ENCODE measurements at regions not wholly inside any gene's neighbourhood (a gene's known extent, or its start where the extent isn't known, plus 50 kb on each side); places are given as distances from the start of the nearest gene placed in this dataset.
"Not testable (repeated sequence)": the region's sequence is repeated elsewhere in the genome, so short reads cannot be mapped to it uniquely, and the experiment has no call there.

GRCh38 chr3:116519823-116520222, 74.5 kb upstream of the LSAMP start:
- H3K23ac ChIP-seq (ENCODE audit: insufficient read length, low read depth, low read length); H2BK5ac ChIP-seq (ENCODE audit: insufficient read length, low read length); DNase-seq; H2AK5ac ChIP-seq (ENCODE audit: insufficient read length, low read length); H2BK12ac ChIP-seq (ENCODE audit: insufficient read length, low read depth, low read length); H3K27me3 ChIP-seq (ENCODE audit: insufficient read depth, low read length); H2BK120ac ChIP-seq (ENCODE audit: low read depth, low read length, poor library complexity, severe bottlenecking); H3K18ac ChIP-seq (ENCODE audit: insufficient read length, low read depth, low read length); H4K20me1 ChIP-seq (ENCODE audit: control insufficient read depth, insufficient read depth, insufficient read length); H3K9me3 Mint-ChIP-seq; H3K56ac ChIP-seq (ENCODE audit: insufficient read length, low read depth, low read length); H3K9ac ChIP-seq (ENCODE audit: extremely low read depth, insufficient read length, low read length); H2BK20ac ChIP-seq (ENCODE audit: low read depth, low read length, poor library complexity, severe bottlenecking); H3K23me2 ChIP-seq (ENCODE audit: insufficient read length, low read depth, low read length, poor library complexity, severe bottlenecking); H3K14ac ChIP-seq (ENCODE audit: insufficient read depth, low read length); H3K27me3 Mint-ChIP-seq (ENCODE audit: low read depth); H3K4me2 ChIP-seq (ENCODE audit: insufficient read depth, insufficient read length, low read length); H3K79me2 ChIP-seq (ENCODE audit: insufficient read depth, low read length); H3K36me3 Mint-ChIP-seq (ENCODE audit: insufficient read depth in 1 of 3, low read depth in 3 of 3); H4K8ac ChIP-seq (replicated peaks; ENCODE audit: insufficient read length, low read depth, low read length); H3K27ac Mint-ChIP-seq; H3K4me1 ChIP-seq (ENCODE audit: insufficient read depth, low read length); H3K27ac ChIP-seq (ENCODE audit: insufficient read length, low read depth, low read length); H3K9me3 ChIP-seq (ENCODE audit: control insufficient read depth, low read depth, low read length); H4K91ac ChIP-seq (ENCODE audit: insufficient read length, low read depth, low read length); H2AFZ ChIP-seq (ENCODE audit: low read length); H4K5ac ChIP-seq (ENCODE audit: insufficient read length, low read depth, low read length); H3K4me3 Mint-ChIP-seq; H3K4ac ChIP-seq (ENCODE audit: low read depth, low read length); H3K79me1 ChIP-seq (ENCODE audit: insufficient read depth, low read depth, low read length, poor library complexity, severe bottlenecking); H3T11ph ChIP-seq (ENCODE audit: low read length); H2BK15ac ChIP-seq (ENCODE audit: low read depth, low read length): not testable (repeated sequence)
- no CpG with 5 or more reads among the region's 3 CpGs for WGBS (ENCODE audit: extremely low coverage, insufficient read length, low lambda C conversion rate)
- H3K4me1 Mint-ChIP-seq = peaks cover 16 to 17% of the 10 kb centered on the region in 2 experiments
